ENCODE measurements at regions not wholly inside any gene's neighbourhood (a gene's known extent, or its start where the extent isn't known, plus 50 kb on each side); places are given as distances from the start of the nearest gene placed in this dataset.

- TF ChIP-seq CTCF (conservative IDR thresholded peaks at IDR 0.05 in 1 of 2, IDR thresholded peaks at IDR 0.05 in 1 of 2; ENCODE audit: low read depth in 1 of 2, low read length in 2 of 2) (no peak), EZH2 (IDR thresholded peaks at IDR 0.05; ENCODE audit: low read length, missing control alignments) (no peak)
Observed at GRCh38 chr2:238742066-238742465, 105.8 kb upstream of the TWIST2 start.

Data from fibroblast of lung (primary cell).